ENCODE measurements at regions not wholly inside any gene's neighbourhood (a gene's known extent, or its start where the extent isn't known, plus 50 kb on each side); places are given as distances from the start of the nearest gene placed in this dataset.

DNA sequence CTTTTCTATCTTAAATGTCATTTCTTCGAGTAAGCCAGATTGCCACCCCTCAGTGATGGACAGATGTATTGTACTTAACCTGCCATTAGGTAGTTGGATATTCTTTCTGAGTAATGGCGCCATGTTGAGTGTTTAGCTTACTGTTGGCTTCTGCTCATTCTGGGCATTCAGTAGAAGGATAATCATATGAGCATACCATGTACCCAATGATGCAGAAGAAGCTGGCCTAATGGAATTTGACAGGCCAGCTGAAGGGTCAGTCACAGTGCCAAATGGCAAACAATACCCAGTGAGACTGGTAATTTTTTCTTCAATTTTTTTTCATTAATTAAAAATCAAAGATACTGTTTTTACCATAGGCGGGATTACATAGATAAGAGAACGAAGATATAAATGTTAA, 1010.8 kb upstream of the EYS start:
- TF ChIP-seq, protein P1, sequence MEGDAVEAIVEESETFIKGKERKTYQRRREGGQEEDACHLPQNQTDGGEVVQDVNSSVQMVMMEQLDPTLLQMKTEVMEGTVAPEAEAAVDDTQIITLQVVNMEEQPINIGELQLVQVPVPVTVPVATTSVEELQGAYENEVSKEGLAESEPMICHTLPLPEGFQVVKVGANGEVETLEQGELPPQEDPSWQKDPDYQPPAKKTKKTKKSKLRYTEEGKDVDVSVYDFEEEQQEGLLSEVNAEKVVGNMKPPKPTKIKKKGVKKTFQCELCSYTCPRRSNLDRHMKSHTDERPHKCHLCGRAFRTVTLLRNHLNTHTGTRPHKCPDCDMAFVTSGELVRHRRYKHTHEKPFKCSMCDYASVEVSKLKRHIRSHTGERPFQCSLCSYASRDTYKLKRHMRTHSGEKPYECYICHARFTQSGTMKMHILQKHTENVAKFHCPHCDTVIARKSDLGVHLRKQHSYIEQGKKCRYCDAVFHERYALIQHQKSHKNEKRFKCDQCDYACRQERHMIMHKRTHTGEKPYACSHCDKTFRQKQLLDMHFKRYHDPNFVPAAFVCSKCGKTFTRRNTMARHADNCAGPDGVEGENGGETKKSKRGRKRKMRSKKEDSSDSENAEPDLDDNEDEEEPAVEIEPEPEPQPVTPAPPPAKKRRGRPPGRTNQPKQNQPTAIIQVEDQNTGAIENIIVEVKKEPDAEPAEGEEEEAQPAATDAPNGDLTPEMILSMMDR (IDR thresholded peaks at IDR 0.05; ENCODE audit: low read depth, low read length): no peak
- no peak for TF ChIP-seq EZH2phosphoT487 (IDR thresholded peaks at IDR 0.05; ENCODE audit: low read depth)
